A549 (cell line): ENCODE measurements at regions not wholly inside any gene's neighbourhood (a gene's known extent, or its start where the extent isn't known, plus 50 kb on each side); places are given as distances from the start of the nearest gene placed in this dataset.

Experiments
- BHLHE40 ChIP-seq: IDR thresholded peaks from 2 replicates; pipeline ENCODE4 v1.6.1; 2012; ENCODE audit warnings: low read depth, low read length, inconsistent platforms
- CTCF ChIP-seq: fragments of >200 bp; sonication (Bioruptor Twin); formaldehyde crosslinking; IDR thresholded peaks from 3 replicates; pipeline ENCODE4 v1.5.1; 2016
- RAD21 ChIP-seq, 2 experiments: fragments of >200 bp in 1 of 2; sonication (Bioruptor Twin) in 1 of 2; formaldehyde crosslinking in 1 of 2; IDR thresholded peaks in 1 of 2; conservative IDR thresholded peaks in 1 of 2; 2 replicates in 1 of 2; 3 replicates in 1 of 2; pipeline ENCODE4 v1.6.1; 2012 to 2018; ENCODE audit warnings: inconsistent platforms in 1 of 2

DNA sequence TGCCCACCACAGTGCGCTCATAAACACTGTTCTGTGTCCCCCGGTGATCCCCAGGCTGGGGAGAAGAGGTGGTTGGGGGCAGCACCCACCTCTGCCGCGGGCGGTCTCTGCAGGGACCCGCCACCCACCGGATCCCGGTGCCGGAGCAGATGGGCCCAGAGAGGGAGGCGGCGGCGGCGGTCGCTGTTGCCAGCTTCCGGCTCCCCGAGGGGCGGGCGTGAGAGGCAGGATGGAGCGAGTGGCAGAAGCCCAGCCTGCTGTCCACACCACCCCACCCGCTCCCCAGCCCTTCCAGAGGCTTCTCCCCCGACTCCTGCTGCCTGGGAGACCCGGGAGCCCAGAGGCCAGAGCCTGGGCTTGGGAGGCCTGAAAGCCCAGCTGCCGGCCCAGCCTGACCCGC lies 142.6 kb upstream of the CIBAR2 start:
- no peak for TF ChIP-seq RAD21 (conservative IDR thresholded peaks at IDR 0.05 in 1 of 2, IDR thresholded peaks at IDR 0.05 in 1 of 2)
- TF ChIP-seq BHLHE40 = no peak
- no peak for TF ChIP-seq CTCF
